ENCODE measurements at regions not wholly inside any gene's neighbourhood (a gene's known extent, or its start where the extent isn't known, plus 50 kb on each side); places are given as distances from the start of the nearest gene placed in this dataset.

- no peak for TF ChIP-seq POLR2A (IDR thresholded peaks at IDR 0.05)
- TF ChIP-seq, protein P1, sequence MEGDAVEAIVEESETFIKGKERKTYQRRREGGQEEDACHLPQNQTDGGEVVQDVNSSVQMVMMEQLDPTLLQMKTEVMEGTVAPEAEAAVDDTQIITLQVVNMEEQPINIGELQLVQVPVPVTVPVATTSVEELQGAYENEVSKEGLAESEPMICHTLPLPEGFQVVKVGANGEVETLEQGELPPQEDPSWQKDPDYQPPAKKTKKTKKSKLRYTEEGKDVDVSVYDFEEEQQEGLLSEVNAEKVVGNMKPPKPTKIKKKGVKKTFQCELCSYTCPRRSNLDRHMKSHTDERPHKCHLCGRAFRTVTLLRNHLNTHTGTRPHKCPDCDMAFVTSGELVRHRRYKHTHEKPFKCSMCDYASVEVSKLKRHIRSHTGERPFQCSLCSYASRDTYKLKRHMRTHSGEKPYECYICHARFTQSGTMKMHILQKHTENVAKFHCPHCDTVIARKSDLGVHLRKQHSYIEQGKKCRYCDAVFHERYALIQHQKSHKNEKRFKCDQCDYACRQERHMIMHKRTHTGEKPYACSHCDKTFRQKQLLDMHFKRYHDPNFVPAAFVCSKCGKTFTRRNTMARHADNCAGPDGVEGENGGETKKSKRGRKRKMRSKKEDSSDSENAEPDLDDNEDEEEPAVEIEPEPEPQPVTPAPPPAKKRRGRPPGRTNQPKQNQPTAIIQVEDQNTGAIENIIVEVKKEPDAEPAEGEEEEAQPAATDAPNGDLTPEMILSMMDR (IDR thresholded peaks at IDR 0.05), result no peak
These were observed 80.8 kb upstream of the PROK2 start for GRCh38 chr3:71865727-71866126.

Data from testis (tissue), 2 donors.